ENCODE measurements at regions not wholly inside any gene's neighbourhood (a gene's known extent, or its start where the extent isn't known, plus 50 kb on each side); places are given as distances from the start of the nearest gene placed in this dataset.
"Not testable (repeated sequence)": the region's sequence is repeated elsewhere in the genome, so short reads cannot be mapped to it uniquely, and the experiment has no call there.

DNA sequence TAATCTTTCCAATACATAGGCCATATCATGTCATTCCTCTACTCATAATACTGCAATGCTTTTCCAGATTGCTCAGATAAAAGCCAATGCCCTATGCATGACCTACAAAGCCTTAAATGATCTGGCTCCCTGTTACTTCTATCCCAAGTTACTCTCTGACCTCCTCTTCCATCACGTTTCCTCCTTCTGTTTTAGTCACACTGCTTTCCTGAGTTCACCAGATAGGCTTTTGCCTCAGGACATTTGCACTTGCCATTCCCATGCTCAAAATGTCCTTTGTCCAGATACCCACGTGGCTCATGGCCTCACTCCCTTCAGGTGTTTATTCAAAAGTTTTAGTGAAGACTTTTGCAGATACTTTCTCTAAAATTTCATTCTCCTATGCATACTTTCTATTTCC lies 138.7 kb upstream of the PRICKLE1 start:
- DNase-seq (ENCODE audit: low spot score) = no peak

DNA sequence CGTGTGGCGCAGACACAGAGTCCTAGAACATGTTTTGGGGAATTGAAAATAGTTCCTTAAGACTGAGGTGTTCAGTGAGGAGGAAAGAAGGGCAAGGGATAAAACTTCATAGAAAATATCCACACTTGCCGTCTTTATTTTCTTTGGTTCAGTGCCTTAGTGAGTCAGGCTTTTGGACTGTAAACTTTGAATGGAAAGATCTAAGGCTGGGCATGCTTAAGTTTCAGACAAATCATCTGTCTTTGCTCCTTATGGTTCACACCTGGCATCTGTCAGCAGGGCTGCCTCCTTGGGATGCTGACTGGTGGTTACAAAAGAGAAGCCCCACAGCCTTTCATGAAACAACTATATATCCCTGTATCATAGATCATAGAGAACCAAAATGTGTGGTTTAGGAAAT lies 136.3 kb upstream of the PRICKLE1 start:
- no peak for DNase-seq (ENCODE audit: low spot score)

DNA sequence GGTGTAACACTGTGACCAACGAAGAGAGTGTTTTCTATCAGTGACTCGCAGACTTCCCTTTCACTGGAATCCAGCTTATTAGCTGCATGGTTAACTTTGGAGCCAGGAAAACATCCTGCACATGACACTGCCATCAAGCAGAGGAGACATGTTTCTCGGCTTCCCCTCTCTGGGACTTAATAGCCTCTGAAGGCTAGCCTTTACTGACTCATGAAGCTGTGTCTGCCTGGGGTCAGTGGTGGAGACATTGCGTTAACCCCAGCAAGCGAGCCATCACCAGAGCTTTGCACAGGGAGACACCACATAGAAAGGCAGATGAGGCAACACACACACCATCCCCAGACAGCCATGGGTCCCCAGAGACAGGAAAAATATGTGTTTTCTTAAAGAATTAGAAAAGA lies 126.9 kb upstream of the PRICKLE1 start:
- no peak for DNase-seq (ENCODE audit: low spot score)

DNA sequence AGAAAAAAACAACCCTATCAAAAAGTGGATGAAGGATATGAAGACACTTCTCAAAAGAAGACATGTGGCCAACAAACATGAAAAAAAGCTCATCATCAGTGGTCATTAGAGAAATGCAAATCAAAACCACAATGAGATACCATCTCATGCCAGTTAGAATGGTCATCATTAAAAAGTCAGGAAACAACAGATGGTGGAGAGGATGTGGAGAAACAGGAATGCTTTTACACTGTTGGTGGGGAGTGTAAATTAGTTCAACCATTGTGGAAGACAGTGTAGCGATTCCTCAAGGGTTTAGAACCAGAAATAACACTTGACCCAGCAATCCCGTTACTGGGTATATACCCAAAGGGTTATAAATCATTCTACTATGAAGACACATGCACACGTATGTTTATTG lies 124.0 kb upstream of the PRICKLE1 start:
- DNase-seq (ENCODE audit: low spot score) = not testable (repeated sequence)

DNA sequence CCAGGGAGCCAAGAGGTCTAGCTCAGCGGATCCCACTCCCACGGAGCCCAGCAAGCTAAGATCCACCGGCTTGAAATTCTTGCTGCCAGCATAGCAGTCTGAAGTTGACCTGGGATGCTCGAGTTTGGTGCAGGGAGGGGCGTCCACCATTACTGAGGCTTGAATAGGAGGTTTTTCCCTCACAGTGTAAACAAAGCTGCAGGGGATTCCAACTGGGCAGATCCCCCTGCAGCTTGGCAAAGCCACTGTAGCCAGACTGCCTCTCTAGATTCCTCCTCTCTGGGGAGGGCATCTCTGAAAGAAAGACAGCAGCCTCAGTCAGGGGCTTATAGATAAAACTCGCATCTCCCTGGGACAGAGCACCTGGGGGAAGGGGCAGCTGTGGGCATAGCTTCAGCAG lies 118.8 kb upstream of the PRICKLE1 start:
- not testable (repeated sequence) for DNase-seq (ENCODE audit: low spot score)

DNA sequence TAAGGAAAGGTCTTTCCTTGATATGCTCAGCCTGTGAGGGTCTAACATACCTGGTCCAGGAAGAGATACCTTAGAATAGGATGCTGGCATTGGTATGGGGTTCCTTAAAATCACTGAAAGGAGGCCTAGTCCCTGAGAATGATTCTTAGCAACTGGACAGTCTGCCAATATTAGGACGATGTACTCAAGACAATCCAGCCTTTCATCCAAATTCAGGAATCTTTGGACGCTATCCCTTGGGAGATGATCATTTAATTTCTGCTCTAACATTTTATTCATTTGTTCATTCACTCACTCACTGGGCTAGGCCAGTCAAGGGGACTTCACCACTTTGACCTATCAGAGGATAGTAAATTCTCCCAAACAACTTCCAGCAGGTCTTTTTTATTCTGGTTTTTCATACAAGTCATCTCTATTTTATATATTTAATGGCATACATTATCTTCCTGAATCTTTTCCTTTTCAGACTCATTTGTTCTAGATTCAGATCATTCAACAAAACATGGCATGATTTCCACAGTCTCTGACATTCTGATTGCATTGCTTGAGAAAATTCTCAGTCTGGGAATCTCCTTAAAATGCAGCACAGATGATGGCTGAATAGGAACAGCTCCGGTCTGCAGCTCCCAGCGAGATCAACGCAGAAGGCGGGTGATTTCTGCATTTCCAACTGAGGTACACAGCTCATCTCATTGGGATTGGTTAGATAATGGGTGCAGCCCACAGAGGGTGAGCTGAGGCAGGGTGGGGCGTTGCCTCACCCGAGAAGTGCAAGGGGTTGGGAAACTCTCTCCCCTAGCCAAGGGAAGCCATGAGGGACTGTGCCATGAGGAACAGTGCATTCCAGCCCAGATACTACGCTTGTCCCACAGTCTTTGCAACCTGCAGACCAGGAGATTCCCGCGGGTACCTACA lies 118.0 kb upstream of the PRICKLE1 start:
- no peak for DNase-seq (ENCODE audit: low spot score)

DNA sequence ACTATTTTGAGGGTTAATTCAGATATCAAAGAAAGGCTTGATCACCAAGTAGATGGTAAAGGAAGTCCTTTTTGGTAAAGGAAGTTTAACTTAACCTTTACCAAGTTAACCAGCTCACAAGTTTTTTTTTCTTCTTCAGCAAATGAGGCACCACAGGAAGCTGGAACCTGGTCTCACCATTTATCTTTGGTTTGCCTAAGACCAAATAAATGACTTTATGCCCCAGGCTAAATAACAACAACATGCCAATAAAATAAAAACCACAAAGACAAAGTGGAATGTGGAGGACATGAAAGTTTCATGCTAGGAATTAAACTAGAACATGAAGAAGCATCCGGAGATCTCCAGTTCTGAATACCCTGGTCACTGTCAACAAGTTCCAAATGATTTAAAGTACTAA lies 116.8 kb upstream of the PRICKLE1 start:
- DNase-seq (ENCODE audit: low spot score) = no peak

DNA sequence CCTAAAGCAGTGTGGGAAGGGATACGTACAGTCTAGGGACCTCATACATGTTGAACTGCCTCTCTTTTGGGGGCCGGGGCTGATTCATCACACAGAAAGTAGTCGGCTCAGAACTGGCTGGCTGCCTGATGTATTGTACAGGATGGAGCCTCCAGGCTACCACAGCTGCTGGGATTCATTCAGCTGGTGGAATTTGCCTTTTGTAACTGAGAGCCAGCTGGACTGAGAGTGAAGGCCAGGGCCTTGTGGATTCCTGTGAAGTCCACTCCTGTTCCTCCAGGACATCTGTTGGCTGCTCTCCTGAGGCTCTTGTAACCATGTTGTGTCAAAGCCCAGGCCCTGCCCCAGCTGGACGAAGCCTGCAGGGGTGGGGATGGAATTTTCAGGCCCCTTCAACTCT lies 116.3 kb upstream of the PRICKLE1 start:
- DNase-seq (ENCODE audit: low spot score) = no peak

DNA sequence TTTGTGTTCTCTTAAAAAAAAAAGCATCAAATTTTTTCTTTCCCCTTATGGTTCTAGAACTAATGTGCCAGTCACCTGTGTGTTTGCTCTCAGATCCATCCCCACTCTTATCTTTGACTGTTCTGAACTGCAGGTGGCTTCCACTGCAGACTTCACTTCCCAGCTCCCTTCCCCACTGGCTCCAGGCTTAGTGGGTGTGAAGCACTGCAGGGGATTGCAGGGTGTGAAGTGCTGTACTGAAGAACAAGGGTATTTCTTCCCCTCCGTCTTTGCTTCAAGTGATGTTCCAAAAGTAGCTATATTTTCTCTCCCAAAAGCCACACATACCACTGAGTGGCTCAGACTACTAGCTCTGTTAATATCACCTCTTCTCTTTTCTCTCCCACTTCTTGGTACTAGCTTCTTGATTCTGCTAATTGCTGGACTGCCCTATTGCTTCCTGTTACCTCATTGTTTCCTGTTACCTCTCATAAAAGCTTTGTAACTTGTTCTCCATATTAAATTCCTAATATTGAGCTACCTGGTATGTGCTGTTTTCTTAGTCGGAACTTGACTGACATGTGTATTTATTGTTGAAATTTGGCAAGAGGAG lies 115.4 kb upstream of the PRICKLE1 start:
- no peak for DNase-seq (ENCODE audit: low spot score)

DNA sequence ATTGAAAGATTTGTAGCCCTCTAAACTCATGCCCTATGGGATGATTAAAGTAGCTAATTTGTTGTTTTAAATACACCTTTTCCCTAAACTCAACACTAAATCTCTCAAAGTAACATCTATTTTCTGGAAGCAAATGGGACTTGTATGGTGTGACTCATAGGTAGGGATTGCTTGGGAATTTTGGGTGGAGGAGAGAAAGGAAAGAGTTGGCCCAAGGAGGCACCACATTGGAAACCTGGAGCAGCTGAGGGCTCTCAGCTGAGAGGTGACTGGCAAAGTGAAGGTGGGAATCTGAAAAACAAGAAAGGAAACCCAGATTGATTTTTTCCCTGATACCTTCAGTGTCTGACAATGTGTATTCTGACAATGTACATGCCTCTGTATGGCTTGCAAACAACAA lies 114.8 kb upstream of the PRICKLE1 start:
- no peak for DNase-seq (ENCODE audit: low spot score)

DNA sequence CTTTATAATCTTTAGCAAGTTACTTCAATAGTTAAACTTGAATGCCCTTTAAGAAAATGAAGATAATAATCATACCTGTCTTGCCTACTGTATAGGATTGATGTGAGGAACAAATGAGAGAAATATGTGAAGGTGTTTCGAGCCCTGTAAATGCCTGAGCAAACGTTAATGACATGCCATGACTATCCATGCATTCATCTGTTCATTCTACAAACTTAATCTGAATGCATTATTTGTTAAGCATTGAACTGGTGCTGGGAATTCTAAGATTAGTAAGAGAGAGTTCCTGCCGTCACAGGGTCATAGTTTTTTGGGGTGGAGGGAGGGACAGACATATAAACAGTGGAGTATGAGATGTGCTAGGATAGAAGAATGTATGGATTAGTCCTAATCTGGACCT lies 111.5 kb upstream of the PRICKLE1 start:
- DNase-seq (ENCODE audit: low spot score) = no peak

DNA sequence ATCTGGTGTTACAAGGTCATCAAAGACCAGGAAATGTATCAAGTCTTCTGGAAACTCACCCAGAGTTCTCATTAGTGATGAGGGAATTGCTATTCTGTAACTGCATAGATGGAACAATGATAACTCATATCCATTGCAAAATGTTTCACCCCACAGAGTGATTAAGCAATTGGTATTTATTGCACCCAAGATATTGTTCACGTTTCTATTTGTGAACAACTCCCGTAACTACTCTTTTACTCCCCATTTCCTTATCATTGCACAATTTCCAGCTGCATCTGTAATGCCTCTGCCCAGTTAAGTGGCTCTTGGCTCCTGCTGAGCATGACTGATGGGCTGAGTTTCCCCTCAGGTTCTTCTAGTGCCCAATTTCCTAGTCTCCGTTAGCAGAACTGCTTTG lies 108.7 kb upstream of the PRICKLE1 start:
- no peak for DNase-seq (ENCODE audit: low spot score)

DNA sequence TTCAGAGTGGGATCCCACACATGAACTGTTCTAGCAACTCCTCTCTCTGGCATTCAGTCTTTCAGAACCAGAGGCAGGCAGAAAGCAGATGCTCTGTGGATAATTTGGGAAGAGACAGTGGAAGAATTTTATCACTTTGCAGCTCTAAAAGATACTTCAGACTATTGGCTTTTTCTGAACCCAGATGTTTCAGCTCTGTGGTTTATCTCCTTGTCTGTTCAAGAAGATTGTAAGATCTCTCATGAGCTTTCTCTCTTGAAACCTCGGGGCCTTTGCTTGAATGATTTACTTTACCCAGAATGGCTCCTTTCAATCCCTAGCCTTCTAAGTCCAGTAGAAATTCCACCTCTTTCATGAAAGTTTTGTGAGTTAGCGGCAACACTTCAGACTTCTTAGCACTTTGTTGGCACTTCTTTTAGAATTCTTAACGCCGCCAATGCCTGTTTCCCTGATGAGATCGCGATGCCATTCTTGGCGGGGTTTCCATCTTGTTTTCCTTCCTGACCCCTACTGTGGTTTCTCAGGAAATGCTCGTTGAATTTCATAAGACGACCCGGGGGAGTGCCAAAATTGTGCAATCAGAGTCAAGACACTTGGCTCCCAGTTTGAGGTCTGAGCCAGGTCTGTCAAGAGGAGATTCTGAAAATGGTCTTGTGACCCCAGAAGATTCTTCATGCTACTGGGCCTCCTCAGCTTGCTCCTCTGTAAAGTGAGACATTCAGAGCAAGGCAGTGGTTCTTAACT lies 107.0 kb upstream of the PRICKLE1 start:
- no peak for DNase-seq (ENCODE audit: low spot score)

DNA sequence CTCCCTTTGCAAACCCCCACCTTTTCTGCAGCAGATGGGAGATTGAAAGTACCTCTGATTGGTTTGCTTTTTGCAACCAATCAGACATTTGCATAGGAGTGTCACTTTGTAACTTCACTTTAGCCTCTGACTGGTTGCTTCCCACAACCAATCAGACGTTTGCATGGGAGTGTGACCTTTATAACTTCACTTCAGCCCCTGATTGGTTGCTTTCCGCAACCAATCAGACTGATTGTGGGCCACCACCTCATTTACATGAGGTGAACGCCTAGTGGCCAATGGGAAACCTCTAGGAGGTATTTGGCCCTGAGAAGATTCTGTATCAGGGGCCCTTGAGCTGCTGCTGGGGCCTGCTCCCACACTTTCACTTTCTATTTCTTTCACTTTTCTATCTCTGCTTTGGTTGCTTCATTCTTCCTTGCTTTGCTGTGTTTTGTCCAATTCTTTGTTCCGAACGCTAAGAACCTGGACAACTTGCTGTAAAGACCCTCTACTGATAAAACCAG lies 106.0 kb upstream of the PRICKLE1 start:
- no peak for DNase-seq (ENCODE audit: low spot score)

DNA sequence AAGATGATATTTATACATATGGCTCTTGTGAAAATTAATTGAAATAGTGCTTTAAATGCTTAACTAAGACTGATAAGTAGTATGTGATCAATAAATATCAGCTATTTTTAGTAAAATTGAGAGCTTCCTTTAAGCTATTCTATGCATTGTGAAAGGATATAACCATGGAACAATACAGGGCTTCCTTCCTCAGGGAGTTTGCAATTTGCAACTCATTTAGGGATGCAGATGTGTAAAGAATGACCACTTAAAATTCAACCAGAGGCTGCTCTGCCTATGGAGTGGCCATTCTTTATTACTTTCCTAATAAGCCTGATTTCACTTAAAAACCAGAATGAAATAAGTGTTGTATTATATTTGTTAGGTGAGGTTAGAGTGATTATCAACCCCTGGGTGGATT lies 103.2 kb upstream of the PRICKLE1 start:
- no peak for DNase-seq (ENCODE audit: low spot score)

DNA sequence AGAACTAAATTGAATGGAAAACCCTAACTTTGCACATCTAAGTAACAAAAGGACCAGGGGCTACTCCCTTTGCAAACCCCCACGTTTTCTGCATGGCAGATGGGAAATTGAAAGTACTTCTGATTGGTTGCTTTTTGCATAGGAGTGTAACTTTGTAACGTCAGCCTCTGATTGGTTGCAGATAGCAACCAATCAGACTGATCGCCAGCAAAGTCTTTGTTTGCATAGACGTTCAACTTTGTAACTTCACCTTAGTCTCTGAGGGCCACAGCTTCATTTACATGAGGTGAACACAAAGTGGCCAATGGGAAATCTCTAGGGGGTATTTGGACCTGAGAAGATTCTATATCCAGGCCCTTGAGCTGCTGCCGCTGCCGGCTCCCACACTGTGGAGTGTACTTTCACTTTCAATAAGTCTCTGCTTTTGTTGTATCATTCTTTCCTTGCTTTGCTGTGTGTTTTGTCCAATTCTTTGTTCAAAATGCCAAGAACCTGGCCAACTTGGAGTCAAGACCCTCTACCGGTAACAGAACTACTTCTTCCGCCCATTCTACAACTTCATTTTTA lies 102.5 kb upstream of the PRICKLE1 start:
- DNase-seq (ENCODE audit: low spot score) = no peak

DNA sequence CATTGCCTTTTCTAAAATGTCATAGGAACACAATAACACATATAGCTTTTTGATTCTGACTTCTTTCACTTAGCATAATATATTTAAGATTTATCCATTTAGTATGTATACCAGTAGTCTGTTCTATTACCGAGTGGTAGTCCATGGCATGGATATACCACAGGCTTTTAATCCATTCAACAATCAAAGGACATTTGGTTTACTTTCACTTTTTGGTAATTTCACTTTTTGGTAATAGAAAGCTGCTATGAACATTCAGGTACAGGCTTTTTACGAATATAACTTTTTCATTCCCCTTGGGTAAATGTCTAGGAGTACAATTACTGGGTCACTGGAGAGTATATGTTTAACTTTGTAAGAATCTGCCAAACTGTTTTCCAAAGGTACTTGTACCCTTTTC lies 100.7 kb upstream of the PRICKLE1 start:
- DNase-seq (ENCODE audit: low spot score) = no peak

DNA sequence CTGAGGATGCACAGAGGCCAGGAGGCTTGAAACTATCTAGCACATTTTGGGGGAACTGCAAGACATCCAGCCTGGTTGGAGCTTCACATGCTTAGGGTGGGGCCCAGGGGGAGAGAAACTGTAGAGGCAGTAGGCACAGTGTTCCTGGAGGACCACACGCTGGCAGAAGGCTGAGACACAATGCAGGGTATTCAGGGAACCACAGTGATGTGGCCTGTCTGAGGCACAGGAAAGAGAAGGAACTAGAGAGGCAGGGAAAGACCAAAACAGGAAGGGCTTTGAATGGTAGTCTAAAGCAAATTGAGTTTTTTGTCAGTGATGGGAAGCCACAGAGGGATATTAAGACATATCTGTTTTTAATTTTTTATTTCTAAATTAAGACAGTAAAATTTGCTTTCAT lies 100.2 kb upstream of the PRICKLE1 start:
- no peak for DNase-seq (ENCODE audit: low spot score)

DNA sequence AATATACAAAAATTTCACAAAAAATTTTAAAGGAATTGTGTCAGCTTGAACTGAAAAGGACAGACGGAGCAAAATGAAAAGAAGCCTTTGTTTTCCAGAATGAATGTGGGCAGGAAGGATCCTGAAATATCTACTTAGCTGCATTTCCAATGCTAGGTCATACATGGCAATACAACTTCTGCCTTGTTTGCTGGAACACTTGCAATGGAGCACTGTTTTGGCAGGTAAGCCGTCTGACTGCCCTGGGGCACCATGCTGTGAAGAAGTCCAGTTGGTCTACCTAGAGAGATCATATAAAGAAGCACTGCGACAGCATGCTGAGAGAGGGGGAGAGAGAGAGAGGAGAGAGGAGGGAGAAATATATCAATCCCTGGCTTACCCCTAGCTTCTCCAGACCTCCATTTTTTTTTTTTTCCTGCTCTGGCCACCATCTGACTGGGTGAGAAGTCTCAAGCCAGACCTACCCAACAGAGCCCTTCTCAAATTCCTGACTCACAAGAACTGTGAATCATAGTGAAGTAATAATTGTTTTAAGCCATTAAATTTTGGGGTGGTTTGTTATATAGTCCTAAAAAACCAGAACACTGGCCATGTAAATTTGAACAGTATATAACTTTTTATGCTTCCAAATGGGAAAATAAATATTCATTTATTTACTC lies 97.1 kb upstream of the PRICKLE1 start:
- DNase-seq (ENCODE audit: low spot score) = no peak

DNA sequence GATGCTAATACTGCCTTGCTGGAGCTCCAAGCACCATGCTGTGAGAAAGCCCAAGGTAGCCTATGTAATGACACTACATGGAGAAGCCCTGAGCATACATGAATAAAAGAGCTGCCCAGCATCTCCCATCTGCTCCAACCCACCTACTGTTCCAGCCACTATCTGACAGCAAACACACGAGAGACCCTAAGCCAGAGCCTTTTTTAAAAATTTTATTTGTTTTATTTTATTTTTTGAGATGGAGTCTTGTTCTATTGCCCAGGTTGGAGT lies 95.2 kb upstream of the PRICKLE1 start:
- DNase-seq (ENCODE audit: low spot score) = no peak

DNA sequence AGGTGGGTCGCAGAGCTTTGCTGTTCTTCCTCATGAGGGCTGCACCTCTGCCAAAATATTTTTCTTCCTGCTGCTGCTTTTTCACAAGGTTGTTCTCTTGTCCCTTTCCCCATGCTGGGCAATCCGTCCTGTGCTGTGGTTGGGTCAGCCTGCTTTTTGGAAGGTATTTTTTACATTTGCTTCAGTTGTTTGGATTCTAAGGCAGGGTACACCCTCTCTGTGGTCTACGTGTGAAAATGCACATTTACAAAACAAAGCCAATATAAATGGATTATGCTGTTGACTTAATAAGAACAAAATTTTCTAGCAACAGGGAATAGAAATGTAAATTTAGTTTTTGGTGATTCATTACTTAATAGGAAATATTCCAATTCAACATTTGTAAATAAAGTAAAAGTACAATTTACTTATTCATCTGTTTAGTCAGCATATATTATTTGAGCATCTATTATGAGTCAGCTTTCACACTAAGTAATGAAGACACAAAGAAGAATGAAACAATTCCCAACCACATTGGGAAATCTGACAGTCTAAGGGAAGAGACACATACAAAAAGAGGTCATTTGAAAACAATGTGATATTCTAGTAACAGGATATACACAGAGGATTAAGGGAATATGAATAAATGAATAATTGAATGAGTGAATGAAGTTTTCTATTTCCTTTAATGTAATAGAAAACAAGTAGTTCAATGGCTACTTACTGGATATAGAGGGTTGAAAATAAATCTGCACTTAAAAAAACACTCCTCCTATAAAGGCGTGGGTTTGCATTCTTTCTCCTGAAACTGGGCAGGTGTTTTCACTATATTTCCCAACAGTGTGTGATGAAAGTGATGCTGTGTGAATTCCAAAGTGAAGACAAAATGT lies 94.6 kb upstream of the PRICKLE1 start:
- no peak for DNase-seq (ENCODE audit: low spot score)
